ENCODE measurements at regions not wholly inside any gene's neighbourhood (a gene's known extent, or its start where the extent isn't known, plus 50 kb on each side); places are given as distances from the start of the nearest gene placed in this dataset.

DNA sequence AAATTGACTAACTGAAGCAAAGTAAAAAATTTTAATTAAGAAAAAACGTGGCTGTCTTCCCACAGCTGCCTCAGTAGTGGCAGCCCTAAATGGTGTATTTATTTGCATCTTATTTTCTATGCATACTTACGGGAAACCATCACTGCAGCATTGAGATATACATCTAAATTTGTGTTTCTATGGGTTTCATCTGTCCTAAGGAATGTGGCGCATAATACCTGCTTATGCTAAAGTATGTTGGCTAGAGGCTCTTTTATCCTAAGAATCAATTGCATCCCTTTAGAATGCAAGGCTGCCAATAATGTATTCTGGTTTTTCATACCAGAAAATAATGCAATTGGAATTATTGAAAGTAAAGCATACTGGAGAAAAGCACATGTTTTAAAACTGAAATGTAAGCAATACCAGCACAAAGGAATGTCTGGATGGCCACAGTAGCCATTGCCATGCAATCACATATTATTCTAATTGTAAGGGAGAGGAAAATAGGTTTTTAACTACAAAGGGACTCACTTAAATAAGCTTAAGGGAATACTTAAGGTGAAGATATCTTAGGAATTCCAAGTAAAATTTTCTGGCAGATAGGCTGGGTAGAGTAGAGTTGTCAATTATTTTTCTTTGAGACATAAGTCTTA lies 834.5 kb upstream of the NECTIN3 start (continued):
- TF ChIP-seq, protein P1, sequence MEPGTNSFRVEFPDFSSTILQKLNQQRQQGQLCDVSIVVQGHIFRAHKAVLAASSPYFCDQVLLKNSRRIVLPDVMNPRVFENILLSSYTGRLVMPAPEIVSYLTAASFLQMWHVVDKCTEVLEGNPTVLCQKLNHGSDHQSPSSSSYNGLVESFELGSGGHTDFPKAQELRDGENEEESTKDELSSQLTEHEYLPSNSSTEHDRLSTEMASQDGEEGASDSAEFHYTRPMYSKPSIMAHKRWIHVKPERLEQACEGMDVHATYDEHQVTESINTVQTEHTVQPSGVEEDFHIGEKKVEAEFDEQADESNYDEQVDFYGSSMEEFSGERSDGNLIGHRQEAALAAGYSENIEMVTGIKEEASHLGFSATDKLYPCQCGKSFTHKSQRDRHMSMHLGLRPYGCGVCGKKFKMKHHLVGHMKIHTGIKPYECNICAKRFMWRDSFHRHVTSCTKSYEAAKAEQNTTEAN (CRISPR knock-in tag; IDR thresholded peaks at IDR 0.05): no peak
- TF ChIP-seq, protein P2, sequence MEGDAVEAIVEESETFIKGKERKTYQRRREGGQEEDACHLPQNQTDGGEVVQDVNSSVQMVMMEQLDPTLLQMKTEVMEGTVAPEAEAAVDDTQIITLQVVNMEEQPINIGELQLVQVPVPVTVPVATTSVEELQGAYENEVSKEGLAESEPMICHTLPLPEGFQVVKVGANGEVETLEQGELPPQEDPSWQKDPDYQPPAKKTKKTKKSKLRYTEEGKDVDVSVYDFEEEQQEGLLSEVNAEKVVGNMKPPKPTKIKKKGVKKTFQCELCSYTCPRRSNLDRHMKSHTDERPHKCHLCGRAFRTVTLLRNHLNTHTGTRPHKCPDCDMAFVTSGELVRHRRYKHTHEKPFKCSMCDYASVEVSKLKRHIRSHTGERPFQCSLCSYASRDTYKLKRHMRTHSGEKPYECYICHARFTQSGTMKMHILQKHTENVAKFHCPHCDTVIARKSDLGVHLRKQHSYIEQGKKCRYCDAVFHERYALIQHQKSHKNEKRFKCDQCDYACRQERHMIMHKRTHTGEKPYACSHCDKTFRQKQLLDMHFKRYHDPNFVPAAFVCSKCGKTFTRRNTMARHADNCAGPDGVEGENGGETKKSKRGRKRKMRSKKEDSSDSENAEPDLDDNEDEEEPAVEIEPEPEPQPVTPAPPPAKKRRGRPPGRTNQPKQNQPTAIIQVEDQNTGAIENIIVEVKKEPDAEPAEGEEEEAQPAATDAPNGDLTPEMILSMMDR (IDR thresholded peaks at IDR 0.05): no peak
- TF ChIP-seq, protein P3, sequence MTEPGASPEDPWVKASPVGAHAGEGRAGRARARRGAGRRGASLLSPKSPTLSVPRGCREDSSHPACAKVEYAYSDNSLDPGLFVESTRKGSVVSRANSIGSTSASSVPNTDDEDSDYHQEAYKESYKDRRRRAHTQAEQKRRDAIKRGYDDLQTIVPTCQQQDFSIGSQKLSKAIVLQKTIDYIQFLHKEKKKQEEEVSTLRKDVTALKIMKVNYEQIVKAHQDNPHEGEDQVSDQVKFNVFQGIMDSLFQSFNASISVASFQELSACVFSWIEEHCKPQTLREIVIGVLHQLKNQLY (CRISPR knock-in tag; IDR thresholded peaks at IDR 0.05): no peak
- TF ChIP-seq PRRX2 (CRISPR knock-in tag; IDR thresholded peaks at IDR 0.05) (no peak), NFYB (CRISPR knock-in tag; conservative IDR thresholded peaks at IDR 0.05; ENCODE audit: low read depth) (no peak)
- TF ChIP-seq, protein P4, sequence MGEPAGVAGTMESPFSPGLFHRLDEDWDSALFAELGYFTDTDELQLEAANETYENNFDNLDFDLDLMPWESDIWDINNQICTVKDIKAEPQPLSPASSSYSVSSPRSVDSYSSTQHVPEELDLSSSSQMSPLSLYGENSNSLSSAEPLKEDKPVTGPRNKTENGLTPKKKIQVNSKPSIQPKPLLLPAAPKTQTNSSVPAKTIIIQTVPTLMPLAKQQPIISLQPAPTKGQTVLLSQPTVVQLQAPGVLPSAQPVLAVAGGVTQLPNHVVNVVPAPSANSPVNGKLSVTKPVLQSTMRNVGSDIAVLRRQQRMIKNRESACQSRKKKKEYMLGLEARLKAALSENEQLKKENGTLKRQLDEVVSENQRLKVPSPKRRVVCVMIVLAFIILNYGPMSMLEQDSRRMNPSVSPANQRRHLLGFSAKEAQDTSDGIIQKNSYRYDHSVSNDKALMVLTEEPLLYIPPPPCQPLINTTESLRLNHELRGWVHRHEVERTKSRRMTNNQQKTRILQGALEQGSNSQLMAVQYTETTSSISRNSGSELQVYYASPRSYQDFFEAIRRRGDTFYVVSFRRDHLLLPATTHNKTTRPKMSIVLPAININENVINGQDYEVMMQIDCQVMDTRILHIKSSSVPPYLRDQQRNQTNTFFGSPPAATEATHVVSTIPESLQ (CRISPR knock-in tag; IDR thresholded peaks at IDR 0.05): no peak

DNA sequence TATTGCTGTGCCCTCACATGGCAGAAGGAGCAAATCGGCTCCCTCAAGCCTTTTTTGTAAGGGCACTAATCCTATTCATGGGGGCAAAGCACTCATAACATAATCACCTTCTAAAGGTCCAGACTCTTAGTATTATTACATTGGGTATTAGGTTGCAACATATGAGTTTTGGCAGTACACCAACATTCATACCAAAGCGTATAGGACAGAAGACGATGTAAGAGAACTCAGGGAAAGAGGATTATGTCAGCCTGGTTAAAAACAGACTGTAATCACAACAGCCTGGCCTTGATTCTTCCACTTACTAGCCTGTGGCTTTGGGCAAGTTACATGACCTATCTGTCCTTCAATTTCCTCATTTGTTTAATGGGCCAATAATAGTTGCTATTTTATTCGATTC lies 828.5 kb upstream of the NECTIN3 start:
- POLR2A ChIA-PET: no interaction called here
- ATAC-seq: no peak
- peaks cover 12% of the 10 kb centered on the region for H3K9me3 Mint-ChIP-seq
- TF ChIP-seq RELA (CRISPR knock-in tag; IDR thresholded peaks at IDR 0.05; ENCODE audit: borderline replicate concordance) (no peak), JAZF1 (CRISPR knock-in tag; IDR thresholded peaks at IDR 0.05) (no peak), ZNF423 (CRISPR knock-in tag; IDR thresholded peaks at IDR 0.05) (no peak), PRRX2 (CRISPR knock-in tag; IDR thresholded peaks at IDR 0.05) (no peak), FOXP1 (CRISPR knock-in tag; IDR thresholded peaks at IDR 0.05; ENCODE audit: borderline replicate concordance) (no peak), MYBL2 (CRISPR knock-in tag; IDR thresholded peaks at IDR 0.05) (no peak), EMX1 (CRISPR knock-in tag; IDR thresholded peaks at IDR 0.05) (no peak), ZNF219 (CRISPR knock-in tag; IDR thresholded peaks at IDR 0.05; ENCODE audit: borderline replicate concordance) (no peak), TCF7 (CRISPR knock-in tag; IDR thresholded peaks at IDR 0.05; ENCODE audit: low read depth) (no peak), NFATC4 (CRISPR knock-in tag; IDR thresholded peaks at IDR 0.05) (no peak), ZNF121 (CRISPR knock-in tag; IDR thresholded peaks at IDR 0.05) (no peak)
- TF ChIP-seq, protein P5, sequence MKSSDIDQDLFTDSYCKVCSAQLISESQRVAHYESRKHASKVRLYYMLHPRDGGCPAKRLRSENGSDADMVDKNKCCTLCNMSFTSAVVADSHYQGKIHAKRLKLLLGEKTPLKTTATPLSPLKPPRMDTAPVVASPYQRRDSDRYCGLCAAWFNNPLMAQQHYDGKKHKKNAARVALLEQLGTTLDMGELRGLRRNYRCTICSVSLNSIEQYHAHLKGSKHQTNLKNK (CRISPR knock-in tag; IDR thresholded peaks at IDR 0.05): no peak
- TF ChIP-seq, protein P6, sequence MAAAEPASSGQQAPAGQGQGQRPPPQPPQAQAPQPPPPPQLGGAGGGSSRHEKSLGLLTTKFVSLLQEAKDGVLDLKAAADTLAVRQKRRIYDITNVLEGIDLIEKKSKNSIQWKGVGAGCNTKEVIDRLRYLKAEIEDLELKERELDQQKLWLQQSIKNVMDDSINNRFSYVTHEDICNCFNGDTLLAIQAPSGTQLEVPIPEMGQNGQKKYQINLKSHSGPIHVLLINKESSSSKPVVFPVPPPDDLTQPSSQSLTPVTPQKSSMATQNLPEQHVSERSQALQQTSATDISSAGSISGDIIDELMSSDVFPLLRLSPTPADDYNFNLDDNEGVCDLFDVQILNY (CRISPR knock-in tag; IDR thresholded peaks at IDR 0.05): no peak
- TF ChIP-seq, protein P7, sequence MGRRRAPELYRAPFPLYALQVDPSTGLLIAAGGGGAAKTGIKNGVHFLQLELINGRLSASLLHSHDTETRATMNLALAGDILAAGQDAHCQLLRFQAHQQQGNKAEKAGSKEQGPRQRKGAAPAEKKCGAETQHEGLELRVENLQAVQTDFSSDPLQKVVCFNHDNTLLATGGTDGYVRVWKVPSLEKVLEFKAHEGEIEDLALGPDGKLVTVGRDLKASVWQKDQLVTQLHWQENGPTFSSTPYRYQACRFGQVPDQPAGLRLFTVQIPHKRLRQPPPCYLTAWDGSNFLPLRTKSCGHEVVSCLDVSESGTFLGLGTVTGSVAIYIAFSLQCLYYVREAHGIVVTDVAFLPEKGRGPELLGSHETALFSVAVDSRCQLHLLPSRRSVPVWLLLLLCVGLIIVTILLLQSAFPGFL (CRISPR knock-in tag; IDR thresholded peaks at IDR 0.05; ENCODE audit: borderline replicate concordance): no peak
- TF ChIP-seq, protein P8, sequence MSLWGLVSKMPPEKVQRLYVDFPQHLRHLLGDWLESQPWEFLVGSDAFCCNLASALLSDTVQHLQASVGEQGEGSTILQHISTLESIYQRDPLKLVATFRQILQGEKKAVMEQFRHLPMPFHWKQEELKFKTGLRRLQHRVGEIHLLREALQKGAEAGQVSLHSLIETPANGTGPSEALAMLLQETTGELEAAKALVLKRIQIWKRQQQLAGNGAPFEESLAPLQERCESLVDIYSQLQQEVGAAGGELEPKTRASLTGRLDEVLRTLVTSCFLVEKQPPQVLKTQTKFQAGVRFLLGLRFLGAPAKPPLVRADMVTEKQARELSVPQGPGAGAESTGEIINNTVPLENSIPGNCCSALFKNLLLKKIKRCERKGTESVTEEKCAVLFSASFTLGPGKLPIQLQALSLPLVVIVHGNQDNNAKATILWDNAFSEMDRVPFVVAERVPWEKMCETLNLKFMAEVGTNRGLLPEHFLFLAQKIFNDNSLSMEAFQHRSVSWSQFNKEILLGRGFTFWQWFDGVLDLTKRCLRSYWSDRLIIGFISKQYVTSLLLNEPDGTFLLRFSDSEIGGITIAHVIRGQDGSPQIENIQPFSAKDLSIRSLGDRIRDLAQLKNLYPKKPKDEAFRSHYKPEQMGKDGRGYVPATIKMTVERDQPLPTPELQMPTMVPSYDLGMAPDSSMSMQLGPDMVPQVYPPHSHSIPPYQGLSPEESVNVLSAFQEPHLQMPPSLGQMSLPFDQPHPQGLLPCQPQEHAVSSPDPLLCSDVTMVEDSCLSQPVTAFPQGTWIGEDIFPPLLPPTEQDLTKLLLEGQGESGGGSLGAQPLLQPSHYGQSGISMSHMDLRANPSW (CRISPR knock-in tag; conservative IDR thresholded peaks at IDR 0.05; ENCODE audit: low read depth): no peak
- TF ChIP-seq, protein P9, sequence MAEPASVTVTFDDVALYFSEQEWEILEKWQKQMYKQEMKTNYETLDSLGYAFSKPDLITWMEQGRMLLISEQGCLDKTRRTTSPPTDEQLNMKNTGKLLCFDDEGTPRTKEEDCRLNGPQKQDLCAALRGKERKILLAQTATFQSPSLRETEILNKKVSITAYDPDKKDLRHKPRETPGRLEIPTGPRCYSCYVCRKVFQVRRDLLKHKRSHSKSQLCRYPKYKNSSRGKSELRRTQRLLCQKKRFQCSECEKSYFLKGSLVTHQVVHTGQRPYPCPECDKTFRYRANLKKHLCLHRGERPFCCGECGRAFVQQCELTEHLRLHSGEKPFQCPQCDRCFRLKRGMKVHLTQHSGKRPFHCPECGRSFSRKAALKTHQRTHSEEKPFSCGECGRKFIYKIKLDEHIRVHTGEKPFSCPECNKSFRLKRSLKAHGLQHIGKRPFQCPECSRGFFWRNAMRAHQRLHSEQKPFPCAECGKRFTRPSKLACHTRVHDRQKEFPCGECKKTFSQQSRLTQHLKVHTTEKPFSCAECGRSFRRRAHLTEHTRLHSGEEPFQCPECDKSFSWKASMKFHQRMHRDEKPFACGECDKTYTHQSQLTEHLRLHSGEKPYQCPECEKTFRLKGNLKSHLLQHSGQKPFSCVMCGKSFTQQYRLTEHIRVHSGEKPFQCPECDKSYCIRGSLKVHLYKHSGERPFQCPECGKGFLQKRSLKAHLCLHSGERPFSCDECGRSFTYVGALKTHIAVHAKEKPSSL (CRISPR knock-in tag; conservative IDR thresholded peaks at IDR 0.05): no peak

More for the DNA sequence above, 828.5 kb upstream of the NECTIN3 start:
- CTCF ChIA-PET: no interaction called here
- Mint-ChIP-seq H3K27me3 (ENCODE audit: low read depth) (no peaks in the 10 kb centered on the region), H3K36me3 (peaks cover 6% of the 10 kb centered on the region; the same call in 1 of the 2 replicates), H3K4me3 (no peak overlapping the region), H3K27ac (no peak overlapping the region), H3K4me1 (peaks cover 8% of the 10 kb centered on the region)
- no peak for DNase-seq (ENCODE audit: low spot score)

Measured in WTC11 (cell line).